ENCODE measurements at regions not wholly inside any gene's neighbourhood (a gene's known extent, or its start where the extent isn't known, plus 50 kb on each side); places are given as distances from the start of the nearest gene placed in this dataset.

DNA sequence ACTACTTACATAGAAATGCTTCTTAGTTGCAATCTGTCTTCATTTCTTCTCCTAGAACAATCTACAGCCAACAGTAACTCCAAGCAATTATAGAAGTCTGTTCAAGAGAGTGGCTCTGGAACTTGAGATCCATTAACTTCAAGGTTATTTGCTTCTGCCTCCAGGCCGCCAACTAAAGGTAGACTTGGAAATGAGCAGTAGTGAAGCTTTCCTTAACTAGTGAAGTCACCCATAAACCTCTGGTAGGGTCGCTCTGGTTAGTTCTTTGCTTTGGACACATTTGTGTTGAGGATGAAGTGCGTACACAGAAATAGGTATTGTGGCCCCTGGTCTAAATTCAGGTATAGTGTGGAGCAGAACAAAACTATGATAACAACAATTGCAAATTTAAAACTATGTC lies 809.9 kb upstream of the RGS18 start:
- TF ChIP-seq CTCF (IDR thresholded peaks at IDR 0.05) (no peak), EZH2 (IDR thresholded peaks at IDR 0.05) (no peak)
